ENCODE measurements at regions not wholly inside any gene's neighbourhood (a gene's known extent, or its start where the extent isn't known, plus 50 kb on each side); places are given as distances from the start of the nearest gene placed in this dataset.
"Not testable (repeated sequence)": the region's sequence is repeated elsewhere in the genome, so short reads cannot be mapped to it uniquely, and the experiment has no call there.

DNA sequence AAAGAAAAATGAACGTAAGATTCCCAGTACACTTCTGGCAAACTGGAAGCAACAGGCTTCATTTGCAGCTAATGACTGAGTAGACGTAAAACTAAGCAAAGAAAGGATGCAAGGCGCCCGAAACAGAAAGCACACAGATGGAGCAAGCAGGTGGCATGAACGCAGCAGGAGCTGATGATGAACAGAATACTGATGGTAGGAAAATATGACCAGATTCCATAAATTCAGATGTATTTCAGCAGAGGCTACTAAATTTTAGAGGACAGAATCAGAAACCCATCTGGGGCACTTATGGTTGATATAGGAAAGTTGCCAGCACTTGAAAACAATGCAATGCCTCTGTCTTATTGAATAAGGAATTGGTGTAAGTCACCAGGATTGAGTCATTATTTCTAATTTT lies 658.7 kb upstream of the LINC00305 start:
- DNase-seq: no peak

DNA sequence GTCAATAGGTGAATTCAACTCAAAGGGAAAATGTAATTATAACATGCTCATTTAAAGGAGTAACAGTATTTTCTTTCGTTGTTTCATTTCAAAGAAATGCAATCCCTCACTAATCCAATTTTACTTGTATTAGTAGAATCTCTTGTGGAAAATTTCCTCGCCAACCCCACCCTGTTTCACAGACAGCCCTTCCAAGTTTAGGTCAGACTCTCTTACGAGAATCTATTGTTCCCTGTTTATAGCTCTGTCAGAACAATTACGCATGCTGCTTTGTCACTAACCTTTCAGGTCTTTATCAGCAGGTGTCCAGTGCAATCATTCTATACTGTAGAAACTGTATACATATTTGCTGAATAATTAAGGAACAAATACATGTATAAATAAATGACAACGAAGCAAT lies 657.8 kb upstream of the LINC00305 start:
- DNase-seq: no peak

DNA sequence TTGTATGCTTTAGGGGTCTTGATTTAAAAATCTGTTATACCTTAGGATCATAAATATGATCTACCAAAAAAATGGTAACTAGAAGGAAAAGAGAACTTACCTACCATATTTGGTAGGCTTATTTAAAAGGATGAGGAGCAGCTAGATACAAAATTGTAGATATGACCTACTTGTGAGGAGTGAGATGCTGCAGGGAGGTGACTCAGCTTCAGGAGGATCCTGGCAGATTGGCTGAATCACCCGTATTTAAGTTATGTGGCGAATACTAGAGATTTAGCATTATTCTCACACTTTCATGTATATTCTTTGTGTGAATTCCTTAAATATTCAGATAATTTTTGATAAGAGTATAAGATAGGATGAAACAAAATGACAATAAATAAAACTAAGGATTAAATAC lies 657.3 kb upstream of the LINC00305 start:
- peak; percentile 3 for DNase-seq

DNA sequence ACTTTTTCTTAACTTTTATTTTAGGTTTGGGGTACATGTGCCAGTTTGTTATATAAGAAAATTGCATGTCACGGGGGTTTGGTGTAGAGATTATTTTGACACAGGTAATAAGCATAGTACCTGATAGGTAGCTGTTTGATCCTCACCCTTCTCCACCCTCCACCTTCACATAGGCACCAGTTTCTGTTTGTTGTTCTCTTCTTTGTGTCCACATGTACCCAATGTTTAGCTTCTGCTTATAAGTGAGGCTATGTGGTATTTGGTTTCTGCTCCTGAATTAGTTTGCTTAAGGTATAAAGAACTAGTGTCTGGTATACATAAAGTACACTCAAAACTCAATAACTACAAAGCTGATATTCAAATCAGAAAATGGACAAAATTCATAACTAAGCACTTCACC lies 654.6 kb upstream of the LINC00305 start:
- DNase-seq: no peak

GRCh38 chr18:64800151-64800550 lies 651.3 kb upstream of the LINC00305 start:
- DNase-seq: no peak

DNA sequence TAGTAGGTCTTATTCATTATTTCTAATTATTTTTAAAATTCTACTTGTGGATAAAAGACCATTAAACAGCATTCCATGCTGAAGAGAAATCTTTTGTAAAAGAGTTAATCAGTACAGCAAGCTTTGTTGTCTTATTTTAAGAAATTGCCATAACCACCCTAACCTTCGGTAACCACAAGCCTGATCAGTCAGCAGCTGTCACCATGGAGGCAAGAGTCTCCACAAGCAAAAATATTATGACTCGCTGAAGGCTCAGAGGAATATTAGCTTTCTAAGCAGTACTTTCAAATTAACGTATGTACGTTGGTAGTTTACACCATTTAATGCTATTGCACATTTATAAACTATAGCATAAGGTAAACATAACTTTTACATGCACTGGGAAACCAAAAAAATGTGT lies 650.5 kb upstream of the LINC00305 start:
- peak; percentile 40 for DNase-seq

DNA sequence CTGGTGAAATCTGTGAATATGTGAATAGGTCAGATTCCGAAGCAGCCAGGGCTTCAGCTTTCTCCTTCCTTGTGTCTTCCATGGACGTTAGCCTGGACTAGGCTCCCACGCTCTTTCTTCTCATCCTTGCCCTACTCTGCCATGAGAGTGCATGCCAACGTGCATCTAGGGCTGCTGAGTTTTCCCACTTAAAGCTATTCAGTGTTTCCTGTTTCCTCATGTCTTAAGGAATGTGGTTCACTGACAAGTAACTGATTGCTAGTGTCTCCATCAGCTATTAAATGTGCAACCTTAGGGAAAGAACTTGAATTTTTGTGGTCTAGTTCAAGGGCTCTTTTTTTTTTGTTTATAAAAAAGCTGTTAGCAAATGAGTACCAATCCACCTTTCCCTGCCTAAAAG lies 642.3 kb upstream of the LINC00305 start:
- DNase-seq: peak; percentile 14

- DNase-seq: no peak
Measured at GRCh38 chr18:64785686-64786085, 636.8 kb upstream of the LINC00305 start.

DNA sequence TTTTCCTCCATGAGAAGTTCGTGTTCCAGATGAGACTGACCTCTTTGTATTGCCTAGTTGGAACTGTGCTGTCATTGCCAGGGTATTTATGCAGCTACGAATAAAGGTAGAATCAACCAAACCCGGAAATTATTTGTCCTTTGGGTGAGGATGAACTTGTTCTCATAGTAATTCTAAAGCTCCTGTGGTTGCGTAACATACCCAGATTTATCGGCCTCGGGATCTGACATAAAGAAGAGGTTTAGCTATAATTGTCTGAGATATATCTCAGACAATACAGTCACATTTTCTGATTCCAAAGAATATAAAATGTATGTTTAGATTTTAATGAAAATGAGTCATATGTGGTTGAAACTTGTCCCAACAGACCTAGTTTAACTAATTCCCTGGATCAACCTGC lies 628.7 kb upstream of the LINC00305 start:
- no peak for DNase-seq

GRCh38 chr18:64765908-64766307 lies 617.0 kb upstream of the LINC00305 start:
- no peak for DNase-seq

- DNase-seq: no peak
Measured at GRCh38 chr18:64752707-64753106, 603.8 kb upstream of the LINC00305 start.

GRCh38 chr18:64749884-64750283 lies 601.0 kb upstream of the LINC00305 start:
- no peak for DNase-seq

- DNase-seq: no peak
Measured at GRCh38 chr18:64747803-64748202, 598.9 kb upstream of the LINC00305 start.

- no peak for DNase-seq
Measured at GRCh38 chr18:64742898-64743297, 594.0 kb upstream of the LINC00305 start.

GRCh38 chr18:64734063-64734462 lies 585.2 kb upstream of the LINC00305 start:
- no peak for DNase-seq

DNA sequence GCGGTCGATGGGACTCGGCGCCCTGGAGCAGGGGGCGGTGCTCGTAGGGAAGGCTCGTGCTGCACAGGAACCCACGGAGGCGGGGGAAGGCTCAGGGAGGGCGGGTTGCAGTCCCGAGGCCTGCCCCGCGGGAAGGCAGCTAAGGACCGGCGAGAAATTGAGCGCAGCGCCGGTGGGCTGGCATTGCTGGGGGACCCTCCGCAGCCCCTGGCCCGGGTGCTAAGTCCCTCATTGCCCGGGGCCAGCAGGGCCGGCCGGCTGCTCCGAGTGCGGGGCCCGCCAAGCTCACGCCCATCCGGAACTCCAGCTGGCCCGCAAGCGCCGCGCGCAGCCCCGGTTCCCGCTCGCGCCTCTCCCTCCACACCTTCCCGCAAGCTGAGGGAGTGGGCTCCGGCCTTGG lies 576.8 kb upstream of the LINC00305 start:
- DNase-seq: not testable (repeated sequence)

DNA sequence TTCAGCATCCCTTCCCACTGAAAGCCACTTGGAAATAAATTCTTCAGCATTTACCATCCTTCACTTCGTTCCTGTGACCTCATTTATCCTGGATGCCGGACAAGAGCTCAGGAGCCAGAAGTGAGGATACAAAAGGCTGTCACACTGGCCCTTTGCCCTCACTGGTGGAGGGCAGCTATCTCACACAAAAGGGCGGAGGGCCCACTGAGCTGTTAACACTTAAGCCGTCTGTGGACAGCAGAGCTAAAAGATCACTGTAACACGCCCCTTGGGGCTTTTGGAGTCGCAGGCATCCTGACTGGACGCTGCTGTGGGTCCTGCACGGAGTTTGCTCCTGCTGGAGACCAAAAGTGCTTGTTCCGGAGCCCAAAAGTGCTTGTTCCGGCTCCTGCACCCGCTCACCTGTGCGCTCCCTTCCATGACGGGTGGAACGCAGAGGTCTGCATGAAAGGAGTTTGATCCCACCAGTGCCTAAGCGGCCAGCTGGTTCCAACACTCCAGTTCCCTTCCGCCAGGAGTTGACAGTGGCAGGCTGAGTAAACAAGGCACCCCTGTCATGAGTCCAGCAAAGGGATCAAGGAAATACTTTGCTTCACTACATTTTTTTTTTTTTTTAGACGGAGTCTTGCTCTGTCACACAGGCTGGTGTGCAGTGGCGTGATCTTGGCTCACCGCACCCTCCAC lies 572.0 kb upstream of the LINC00305 start:
- DNase-seq: no peak

- no peak for DNase-seq
Measured at GRCh38 chr18:64718808-64719207, 569.9 kb upstream of the LINC00305 start.

GRCh38 chr18:64717026-64717425 lies 568.1 kb upstream of the LINC00305 start:
- no peak for DNase-seq

DNA sequence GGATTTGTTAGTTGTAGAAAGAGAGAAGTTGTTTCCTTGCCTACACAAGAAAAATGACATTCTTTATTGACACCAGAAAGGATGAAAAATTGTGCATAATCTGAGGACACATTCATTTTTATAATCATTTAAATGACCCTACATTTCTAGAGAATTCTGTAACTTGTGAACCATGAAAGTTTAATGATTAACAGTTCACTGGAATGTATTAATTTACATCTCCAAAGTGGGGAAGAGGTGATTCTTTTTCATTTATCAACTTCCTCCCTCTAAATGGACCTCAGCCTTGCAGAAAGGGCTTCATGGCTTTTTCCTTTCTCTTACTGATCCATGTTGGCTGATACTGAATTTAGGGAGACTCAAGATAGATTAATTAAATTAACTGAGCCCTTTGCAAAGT lies 565.2 kb upstream of the LINC00305 start:
- DNase-seq: no peak

DNA sequence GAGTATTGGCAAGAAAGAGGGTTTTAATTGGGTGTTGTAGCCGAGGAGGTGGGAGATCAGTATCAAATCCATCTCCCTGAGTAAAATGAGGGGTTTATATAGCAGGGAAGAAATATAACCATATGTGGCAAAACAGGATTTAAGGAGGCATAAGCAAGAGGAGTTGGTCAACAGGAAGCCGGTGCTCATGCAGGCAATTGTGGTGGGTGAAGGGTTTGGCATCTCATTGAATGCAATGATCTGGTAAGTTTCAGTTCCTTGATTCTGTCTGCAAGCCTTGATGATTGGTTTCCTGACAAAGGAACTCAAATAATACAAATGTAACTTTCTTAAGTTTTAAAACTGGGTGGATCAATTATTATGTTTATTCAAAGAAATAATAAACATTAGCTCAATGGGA lies 564.4 kb upstream of the LINC00305 start:
- no peak for DNase-seq

DNA sequence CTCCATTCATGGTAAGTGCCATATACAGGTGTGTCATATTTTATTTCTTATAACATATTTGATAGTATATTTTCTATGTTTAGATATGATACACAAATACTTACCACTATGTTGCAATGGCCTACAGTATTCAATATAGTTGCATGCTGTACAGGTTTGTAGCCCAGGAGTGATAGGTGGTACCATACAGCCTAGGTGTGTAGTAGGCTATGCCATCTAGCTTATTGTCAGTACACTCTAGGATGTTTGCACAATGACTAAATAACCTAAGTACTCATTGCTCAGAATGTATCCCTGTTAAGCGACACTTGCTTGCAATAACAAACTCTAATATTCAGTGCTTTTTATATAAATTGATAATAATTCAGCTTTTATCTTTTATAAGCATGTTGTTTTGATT lies 563.1 kb upstream of the LINC00305 start:
- DNase-seq: no peak

DNA sequence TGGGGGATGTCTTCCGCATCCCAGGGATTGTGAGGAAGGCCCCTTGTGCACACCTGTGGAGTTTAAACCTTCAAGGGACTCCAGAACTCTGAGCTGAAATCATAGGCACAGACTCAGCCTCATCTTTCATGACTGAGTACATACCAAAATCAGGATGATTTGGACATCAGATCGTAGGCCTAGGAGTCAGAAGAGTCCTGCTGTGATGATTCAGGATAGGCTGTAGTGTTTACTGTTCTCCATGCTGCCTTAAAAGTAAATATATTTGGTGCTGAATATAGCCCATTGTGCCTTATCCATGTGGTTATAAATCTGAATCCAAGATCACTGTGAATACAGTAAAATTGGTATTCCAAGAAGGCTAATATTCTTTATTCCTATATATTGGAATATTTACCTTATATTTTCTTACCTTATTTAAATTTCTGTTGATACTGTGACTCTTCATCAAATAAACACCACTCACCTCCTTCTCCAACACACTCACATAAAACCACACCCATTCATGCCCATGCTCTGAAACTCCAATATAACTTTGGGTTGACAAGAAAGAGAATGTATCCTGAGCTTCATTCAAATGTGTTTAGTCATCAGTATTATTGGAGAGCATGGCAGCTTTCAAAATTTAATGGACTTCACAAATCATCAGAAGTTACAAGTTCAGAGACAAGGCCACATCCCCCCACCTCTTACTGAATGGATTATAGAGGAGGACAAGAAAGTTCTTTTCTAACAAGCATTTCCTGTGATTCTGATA lies 561.4 kb upstream of the LINC00305 start:
- peak; percentile 29 for DNase-seq

DNA sequence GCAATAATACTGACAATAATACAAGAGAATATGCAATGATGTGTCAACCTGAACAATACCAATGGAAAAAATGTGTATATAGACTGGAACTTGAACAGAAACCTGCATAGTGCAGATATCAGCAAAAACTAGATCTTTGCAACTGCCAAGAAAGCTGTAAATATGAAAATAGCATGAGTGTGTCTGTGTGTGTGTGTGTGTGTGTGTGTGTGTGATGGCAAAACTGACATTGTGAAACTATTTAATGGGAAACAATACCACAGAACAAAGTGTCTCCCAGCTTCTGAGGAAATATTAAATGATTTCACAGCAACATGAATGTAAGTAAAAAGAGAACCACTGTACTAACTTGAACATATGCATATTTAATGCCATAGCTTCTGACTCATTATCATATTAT lies 558.2 kb upstream of the LINC00305 start:
- no peak for DNase-seq

GRCh38 chr18:64699081-64699480 lies 550.2 kb upstream of the LINC00305 start:
- DNase-seq: peak; percentile 11
